NT2/D1 (cell line): ENCODE measurements at regions not wholly inside any gene's neighbourhood (a gene's known extent, or its start where the extent isn't known, plus 50 kb on each side); places are given as distances from the start of the nearest gene placed in this dataset.

Experiments
- DNase-seq: peaks from one replicate; pipeline ENCODE4 v3.0.0-alpha.2; 2011; ENCODE audit warnings: low read depth, low spot score
- H3K27me3 ChIP-seq: 2 replicates; pipeline ENCODE4 v1.6.0; 2011; ENCODE audit warnings: mild to moderate bottlenecking; ENCODE audit not compliant: insufficient read length, insufficient read depth
- H3K36me3 ChIP-seq: 2 replicates; pipeline ENCODE4 v1.6.1; 2011; ENCODE audit warnings: mild to moderate bottlenecking, low read length, mixed read lengths; ENCODE audit not compliant: insufficient read depth, insufficient read length
- H3K4me1 ChIP-seq: 2 replicates; pipeline ENCODE4 v1.5.1; 2011; ENCODE audit not compliant: insufficient read depth, insufficient read length
- H3K4me3 ChIP-seq: 2 replicates; pipeline ENCODE4 v1.5.1; 2011; ENCODE audit warnings: low read depth; ENCODE audit not compliant: insufficient read length
- H3K9ac ChIP-seq: 2 replicates; pipeline ENCODE4 v1.6.0; 2011; ENCODE audit warnings: low read depth; ENCODE audit not compliant: insufficient read length
- H3K9me3 ChIP-seq: 2 replicates; pipeline ENCODE4 v1.5.1; 2011; ENCODE audit warnings: mild to moderate bottlenecking, low read length; ENCODE audit not compliant: insufficient read depth
- SUZ12 ChIP-seq: IDR thresholded peaks from 2 replicates; pipeline ENCODE4 v1.6.1; 2011; ENCODE audit not compliant: insufficient read length, insufficient read depth; ENCODE audit errors: extremely low read depth
- YY1 ChIP-seq: IDR thresholded peaks from 2 replicates; pipeline ENCODE4 v1.6.1; 2011; ENCODE audit not compliant: insufficient read length, insufficient read depth
- ZNF274 ChIP-seq: IDR thresholded peaks from 2 replicates; pipeline ENCODE4 v1.6.1; 2011; ENCODE audit warnings: mild to moderate bottlenecking, low read depth, low read length

DNA sequence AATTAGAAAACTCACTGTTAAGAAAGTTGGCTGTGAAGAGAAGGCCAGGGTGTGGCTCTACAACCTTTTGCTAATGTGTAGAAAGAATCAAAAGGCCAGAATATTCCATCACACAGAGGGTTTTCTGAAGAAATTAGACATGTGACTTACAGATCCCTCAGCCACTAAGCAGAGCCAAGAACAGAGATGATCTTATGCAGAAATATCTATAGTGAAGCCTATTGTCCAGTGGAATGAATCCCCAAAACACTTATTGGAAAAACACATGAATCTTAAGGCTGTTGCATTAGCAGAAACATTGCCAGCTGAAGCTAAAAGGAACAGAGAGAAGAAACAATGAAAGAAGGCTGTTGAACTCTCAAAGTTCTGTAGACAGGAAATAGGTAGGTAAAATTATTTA is 979.2 kb downstream of the MRPL39 start:
- H3K4me1 ChIP-seq = no peaks in the 10 kb centered on the region
- H3K27me3 ChIP-seq = no peaks in the 10 kb centered on the region
- H3K9me3 ChIP-seq = no peaks in the 10 kb centered on the region
- H3K4me3 ChIP-seq = no peak overlapping the region
- TF ChIP-seq YY1 (no peak), ZNF274 (no peak), SUZ12 (no peak)
- H3K36me3 ChIP-seq = no peaks in the 10 kb centered on the region
- H3K9ac ChIP-seq = no peak overlapping the region
- DNase-seq = no peak

DNA sequence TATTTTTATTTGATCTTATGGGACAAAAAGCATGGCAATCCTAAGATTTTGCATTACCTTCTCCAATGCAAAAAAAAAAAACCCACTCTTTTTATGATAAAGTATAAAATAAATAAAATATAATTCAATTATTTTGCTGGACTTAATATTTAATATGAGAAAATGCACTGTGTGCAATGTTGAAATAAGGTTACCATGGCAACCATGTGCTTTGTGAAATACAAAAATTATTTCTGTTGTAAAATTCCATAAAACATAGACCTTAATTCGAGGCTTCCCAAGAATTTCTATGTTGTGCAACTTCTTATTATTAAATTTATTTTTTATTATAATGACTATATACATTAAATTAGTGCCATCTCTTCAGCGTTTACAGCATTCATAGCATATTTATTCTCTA is 989.5 kb downstream of the MRPL39 start:
- Histone ChIP-seq H3K4me3 (no peak overlapping the region), H3K9ac (no peak overlapping the region), H3K4me1 (no peaks in the 10 kb centered on the region), H3K27me3 (no peaks in the 10 kb centered on the region), H3K9me3 (peaks cover 17% of the 10 kb centered on the region; the same call in 1 of the 2 replicates), H3K36me3 (no peaks in the 10 kb centered on the region)
- no peak for TF ChIP-seq ZNF274
- TF ChIP-seq YY1 = no peak
- no peak for DNase-seq

DNA sequence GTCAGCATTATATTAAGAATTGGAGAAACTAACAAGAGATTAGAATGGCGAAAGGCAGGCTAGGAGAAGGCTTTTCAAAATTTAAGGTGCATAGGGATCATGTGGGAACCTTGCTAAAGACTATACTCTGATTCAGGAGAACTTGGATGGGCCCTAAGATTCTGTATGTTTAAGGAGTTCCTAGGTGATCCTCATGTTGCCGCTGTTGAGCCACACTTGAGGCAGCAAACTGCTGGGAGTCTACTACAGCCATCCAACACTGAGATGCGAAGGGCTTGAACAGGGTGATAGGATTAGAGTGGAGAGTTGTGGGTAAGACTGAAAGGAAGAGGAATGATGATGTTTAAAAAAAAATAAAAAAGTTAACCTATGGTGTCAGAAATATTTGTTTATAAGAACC is 1013.2 kb downstream of the MRPL39 start:
- no peaks in the 10 kb centered on the region for H3K4me1 ChIP-seq
- TF ChIP-seq ZNF274 = no peak
- no peak for TF ChIP-seq SUZ12
- no peak for TF ChIP-seq YY1
- H3K9ac ChIP-seq = no peak overlapping the region
- DNase-seq = no peak
- H3K9me3 ChIP-seq = no peaks in the 10 kb centered on the region
- H3K36me3 ChIP-seq = no peaks in the 10 kb centered on the region
- no peak overlapping the region for H3K4me3 ChIP-seq
- no peaks in the 10 kb centered on the region for H3K27me3 ChIP-seq

- Histone ChIP-seq H3K4me1 (no peaks in the 10 kb centered on the region), H3K27me3 (no peaks in the 10 kb centered on the region)
- TF ChIP-seq SUZ12 (no peak), ZNF274 (no peak), YY1 (no peak)
Observed at GRCh38 chr21:24590261-24590660, 1017.0 kb downstream of the MRPL39 start.

GRCh38 chr21:24583473-24583872 is 1023.8 kb downstream of the MRPL39 start:
- Histone ChIP-seq H3K4me3 (no peak overlapping the region), H3K4me1 (no peaks in the 10 kb centered on the region), H3K9me3 (no peaks in the 10 kb centered on the region), H3K27me3 (no peaks in the 10 kb centered on the region), H3K9ac (no peak overlapping the region), H3K36me3 (no peaks in the 10 kb centered on the region)
- TF ChIP-seq ZNF274 (no peak), SUZ12 (no peak), YY1 (no peak)
- no peak for DNase-seq

More at GRCh38 chr21:24590261-24590660, 1017.0 kb downstream of the MRPL39 start:
- Histone ChIP-seq H3K9me3 (no peaks in the 10 kb centered on the region), H3K9ac (no peak overlapping the region), H3K4me3 (no peak overlapping the region), H3K36me3 (no peaks in the 10 kb centered on the region)
- no peak for DNase-seq

GRCh38 chr21:24577301-24577700 is 1030.0 kb downstream of the MRPL39 start:
- no peaks in the 10 kb centered on the region for H3K4me1 ChIP-seq
- TF ChIP-seq YY1 (no peak), SUZ12 (no peak), ZNF274 (no peak)
- no peak for DNase-seq
- no peaks in the 10 kb centered on the region for H3K9me3 ChIP-seq
- H3K9ac ChIP-seq = no peak overlapping the region
- H3K4me3 ChIP-seq = no peak overlapping the region
- H3K36me3 ChIP-seq = no peaks in the 10 kb centered on the region
- no peaks in the 10 kb centered on the region for H3K27me3 ChIP-seq

DNA sequence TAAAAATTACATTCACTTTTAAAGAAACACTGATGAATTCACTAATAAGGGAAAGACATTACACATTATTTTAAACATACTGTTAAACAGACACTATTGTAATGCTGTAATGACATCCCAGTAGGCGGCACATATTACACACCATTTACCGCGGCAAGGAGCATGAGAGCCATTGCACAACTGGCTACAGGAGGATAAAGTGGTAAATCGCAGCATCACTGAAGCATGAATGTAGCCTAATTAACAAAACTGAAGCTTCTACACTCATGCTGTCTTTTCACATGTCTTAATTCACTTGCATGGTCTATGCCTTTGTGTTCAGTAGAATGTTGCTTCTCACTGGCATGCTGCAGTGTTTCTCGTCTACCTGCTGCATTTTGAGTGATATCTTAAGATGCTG is 1046.0 kb downstream of the MRPL39 start:
- Histone ChIP-seq H3K9me3 (no peaks in the 10 kb centered on the region), H3K4me1 (no peaks in the 10 kb centered on the region), H3K36me3 (no peaks in the 10 kb centered on the region), H3K9ac (no peak overlapping the region), H3K4me3 (no peak overlapping the region), H3K27me3 (no peaks in the 10 kb centered on the region)
- no peak for DNase-seq
- TF ChIP-seq ZNF274 (no peak), YY1 (no peak), SUZ12 (no peak)

DNA sequence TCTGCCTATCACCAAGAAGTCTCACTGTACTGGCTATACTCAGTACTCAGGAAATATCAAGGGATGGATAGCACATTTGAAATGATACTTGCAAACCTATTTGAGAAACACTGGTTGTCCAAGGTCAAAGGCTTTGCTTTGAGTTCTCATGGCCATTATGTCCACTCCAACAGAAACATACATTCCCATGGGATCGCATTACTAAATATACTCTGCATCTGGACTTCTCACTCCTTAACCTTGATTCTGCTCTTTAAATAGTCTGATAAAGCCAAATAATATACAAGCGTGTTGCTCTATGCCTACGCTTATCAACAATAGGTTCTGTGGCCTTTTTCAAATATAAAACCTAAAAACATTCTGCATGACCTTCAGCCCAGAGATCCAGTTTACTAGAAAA is 1054.8 kb downstream of the MRPL39 start:
- TF ChIP-seq SUZ12 (no peak), ZNF274 (no peak), YY1 (no peak)
- DNase-seq = no peak
- no peaks in the 10 kb centered on the region for H3K9me3 ChIP-seq
- H3K9ac ChIP-seq = no peak overlapping the region
- H3K27me3 ChIP-seq = no peaks in the 10 kb centered on the region
- H3K4me3 ChIP-seq = no peak overlapping the region
- H3K4me1 ChIP-seq = no peaks in the 10 kb centered on the region
- H3K36me3 ChIP-seq = no peaks in the 10 kb centered on the region
